Heart right ventricle (tissue), 16 donors: ENCODE measurements at regions not wholly inside any gene's neighbourhood (a gene's known extent, or its start where the extent isn't known, plus 50 kb on each side); places are given as distances from the start of the nearest gene placed in this dataset.

ENCODE experiments used
- ATAC-seq, 8 donors: fragments of 200-7000 bp; cut with Tn5 transposase; one replicate each; pipeline ENCODE4 v1.9.1; 2020; ENCODE audit warnings: mild to moderate bottlenecking in 8 of 8, moderate library complexity in 8 of 8, moderate number of reproducible peaks in 1 of 8
- DNase-seq, 2 donors: peaks; one replicate each; pipeline ENCODE4 v3.0.0-alpha.2; 2020
- H3K27ac ChIP-seq, 10 donors: fragments of 200-600 bp; sonication (generic) in 2 of 10; one replicate each; pipeline versions ENCODE4 v1.5.0 to v1.8.0; 2020 to 2022; ENCODE audit warnings: mild to moderate bottlenecking in 3 of 10
- H3K27me3 ChIP-seq, 7 donors: fragments of 200-600 bp; one replicate each; pipeline ENCODE4 v1.8.0; 2021 to 2022; ENCODE audit warnings: mild to moderate bottlenecking in 2 of 7
- H3K36me3 ChIP-seq, 9 donors: fragments of 200-600 bp; sonication (generic) in 1 of 9; one replicate each; pipeline versions ENCODE4 v1.5.0 to v1.8.0; 2020 to 2022; ENCODE audit warnings: mild to moderate bottlenecking in 2 of 9
- H3K4me1 ChIP-seq, 9 donors: fragments of 200-600 bp; sonication (generic) in 1 of 9; one replicate each; pipeline versions ENCODE4 v1.5.0 to v1.8.0; 2020 to 2022; ENCODE audit warnings: mild to moderate bottlenecking in 4 of 9
- H3K4me3 ChIP-seq, 10 donors: fragments of 200-600 bp; sonication (generic) in 2 of 10; one replicate each; pipeline versions ENCODE4 v1.5.0 to v1.8.0; 2020 to 2022; ENCODE audit warnings: mild to moderate bottlenecking in 7 of 10, moderate library complexity in 2 of 10
- H3K9me3 ChIP-seq, 11 donors: fragments of 200-600 bp in 10 of 11; sonication (generic) in 2 of 11; one replicate each; pipeline versions ENCODE4 v1.5.0 to v1.8.0; 2013 to 2022; ENCODE audit warnings: mild to moderate bottlenecking in 2 of 11, control low read depth in 1 of 11, moderate library complexity in 1 of 11
- CTCF ChIP-seq, 9 donors: fragments of 200-600 bp; sonication (generic) in 2 of 9; IDR thresholded peaks; one replicate each; pipeline versions ENCODE4 v1.5.0 to v1.8.0; 2021 to 2022; ENCODE audit warnings: antibody characterized with exemption in 9 of 9, mild to moderate bottlenecking in 5 of 9, moderate library complexity in 1 of 9
- WGBS, 2 donors: extraction: QIAGEN DNeasy Blood & Tissue Kit; methylation state at CpG; one replicate each; pipeline ENCODE4 v1.1.7; 2013; ENCODE audit warnings: inconsistent platforms in 1 of 2; 5-methylcytosine and 5-hydroxymethylcytosine counted together
- intact Hi-C, 10 donors: fragments of 100-400 bp; cut with DNase I; formaldehyde crosslinking; loops; one replicate each; pipeline versions ENCODE4 v1.11.1 to v1.14.2; 2022
- donor health status: Arrhythmogenic right ventricular cardiomyopathy.
- donor health status: ischemic (EF 13 %, LVEDD 7.1; RV severe dilation, severe dysfunction).
- donor health status: healthy with polysubstance abuse.
- donor health status: DM: no; HTN: yes; CAD: no.
- donor health status: DM: no; HTN: no; CAD: no.
- donor health status: ischemic (EF 25% LVEDD 6.9; RV normal size, moderate dysfunction).
- donor health status: ischemic (EF 25% LVEDD 5.7; RV mildly dilated, moderate dysfunction).
- donor health status: healthy.
- donor health status: DM: yes; HTN: yes; CAD: no.
- donor health status: Ischemic cardiomyopathy.
- donor health status: ischemic (EF 35%, LVEDD 5.7; RV mildly dilated, moderate dysfunction).
- donor health status: nonischemic (EF 11% LVEDD 7.7; RV severe dilation, severe dysfunction).
- donor health status: DM: yes; HTN: yes; CAD: no.
- donor health status: PGD.
- donor health status: ischemic (EF 29% LVEDD 5.4; RV normal size, mild dysfunction).
- donor health status: nonischemic (EF 23%, LVEDD 6.1; RV moderate dilation, normal function).

GRCh38 chr3:113129168-113129567, 82.2 kb upstream of the BOC start:
- TF ChIP-seq CTCF (IDR thresholded peaks at IDR 0.05): no peak
- intact Hi-C loops: no loop called here

GRCh38 chr3:113132571-113132996, 78.8 kb upstream of the BOC start:
- intact Hi-C loops: loop anchor here in 4 of 10 donors (5.0 to 10.0 kb wide), 2 partner anchors 75 to 78 kb away; no protein-coding TSS in a partner anchor
- TF ChIP-seq CTCF (IDR thresholded peaks at IDR 0.05): no peak
- no peaks in the 10 kb centered on the region for H3K36me3 ChIP-seq
- no peak for DNase-seq
- H3K4me1 ChIP-seq: peaks cover 0 to 5% (median 0%) of the 10 kb centered on the region in 9 donors
- 74 to 85% methylated on average over 2 of the region's 2 CpGs for WGBS, 2 donors
- no peak overlapping the region for H3K4me3 ChIP-seq
- H3K9me3 ChIP-seq: peaks cover 0 to 2% (median 0%) of the 10 kb centered on the region in 11 donors
- ATAC-seq: no peak
- no peak overlapping the region for H3K27ac ChIP-seq
- H3K27me3 ChIP-seq: no peaks in the 10 kb centered on the region

More at GRCh38 chr3:113129168-113129567, 82.2 kb upstream of the BOC start:
- no peaks in the 10 kb centered on the region for H3K27me3 ChIP-seq
- H3K27ac ChIP-seq: no peak overlapping the region
- DNase-seq (no peak), ATAC-seq (no peak)
- H3K4me3 ChIP-seq: no peak overlapping the region
- 89 to 93% methylated on average over 5 of the region's 5 CpGs for WGBS, 2 donors
- H3K4me1 ChIP-seq: no peaks in the 10 kb centered on the region
- no peaks in the 10 kb centered on the region for H3K36me3 ChIP-seq
- no peaks in the 10 kb centered on the region for H3K9me3 ChIP-seq

GRCh38 chr3:113133140-113133539, 78.2 kb upstream of the BOC start:
- Histone ChIP-seq H3K27me3 (no peaks in the 10 kb centered on the region), H3K27ac (no peak overlapping the region), H3K4me1 (peaks cover 0 to 5% (median 0%) of the 10 kb centered on the region in 9 donors), H3K9me3 (peaks cover 0 to 7% (median 0%) of the 10 kb centered on the region in 11 donors), H3K4me3 (no peak overlapping the region), H3K36me3 (no peaks in the 10 kb centered on the region)
- ATAC-seq (no peak), DNase-seq (no peak)
- no peak for TF ChIP-seq CTCF (IDR thresholded peaks at IDR 0.05)
- intact Hi-C loops: loop anchor here in 4 of 10 donors (5.0 to 10.0 kb wide), 2 partner anchors 76 to 78 kb away; no protein-coding TSS in a partner anchor
- 64 to 67% methylated on average over 3 of the region's 3 CpGs for WGBS, 2 donors

- ATAC-seq (no peak), DNase-seq (no peak)
- intact Hi-C loops: loop anchor here in 6 of 10 donors (2.0 to 10.0 kb wide), 4 partner anchors 76 to 153 kb away; partner anchors contain the start of gene BOC (in 1 of the 6)
- H3K27me3 ChIP-seq: no peaks in the 10 kb centered on the region
- peaks cover 0 to 10% (median 0%) of the 10 kb centered on the region in 11 donors for H3K9me3 ChIP-seq
- H3K4me3 ChIP-seq: no peak overlapping the region
- WGBS, 2 donors: 33 to 43% methylated on average over 6 of the region's 6 CpGs
- peak; percentile 22 to 74 (median 59) for TF ChIP-seq CTCF (IDR thresholded peaks at IDR 0.05)
- H3K27ac ChIP-seq: no peak overlapping the region
- no peaks in the 10 kb centered on the region for H3K36me3 ChIP-seq
- H3K4me1 ChIP-seq: peaks cover 0 to 5% (median 0%) of the 10 kb centered on the region in 9 donors
These were observed 75.3 kb upstream of the BOC start for GRCh38 chr3:113136071-113136470.
